ENCODE measurements at regions not wholly inside any gene's neighbourhood (a gene's known extent, or its start where the extent isn't known, plus 50 kb on each side); places are given as distances from the start of the nearest gene placed in this dataset.
"Not testable (repeated sequence)": the region's sequence is repeated elsewhere in the genome, so short reads cannot be mapped to it uniquely, and the experiment has no call there.

DNA sequence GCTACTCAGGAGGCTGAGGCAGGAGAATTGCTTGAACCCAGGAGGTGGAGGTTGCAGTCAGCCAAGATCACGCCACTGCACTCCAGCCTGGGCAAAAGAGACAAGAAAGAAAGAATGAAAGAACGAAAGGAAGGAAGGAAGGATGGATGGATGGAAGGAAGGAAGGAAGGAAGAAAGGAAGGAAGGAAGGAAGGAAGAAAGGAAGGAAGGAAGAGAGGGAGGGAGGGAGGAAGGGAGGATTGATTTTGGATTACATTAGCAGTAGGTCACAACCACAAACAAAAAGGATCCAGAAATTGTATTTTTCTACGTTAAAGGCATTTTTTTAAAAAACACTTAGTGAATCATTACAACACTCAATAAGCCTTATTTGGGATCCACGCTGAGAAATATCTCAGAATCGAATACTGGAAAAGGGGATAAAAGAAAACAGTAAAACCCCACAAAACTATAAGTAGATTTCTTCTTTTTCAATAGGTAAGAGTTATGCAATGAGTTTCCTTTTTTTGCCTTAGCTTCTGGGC lies 136.9 kb upstream of the FREM1 start:
- intact Hi-C loops (cut with micrococcal nuclease): no loop called here

DNA sequence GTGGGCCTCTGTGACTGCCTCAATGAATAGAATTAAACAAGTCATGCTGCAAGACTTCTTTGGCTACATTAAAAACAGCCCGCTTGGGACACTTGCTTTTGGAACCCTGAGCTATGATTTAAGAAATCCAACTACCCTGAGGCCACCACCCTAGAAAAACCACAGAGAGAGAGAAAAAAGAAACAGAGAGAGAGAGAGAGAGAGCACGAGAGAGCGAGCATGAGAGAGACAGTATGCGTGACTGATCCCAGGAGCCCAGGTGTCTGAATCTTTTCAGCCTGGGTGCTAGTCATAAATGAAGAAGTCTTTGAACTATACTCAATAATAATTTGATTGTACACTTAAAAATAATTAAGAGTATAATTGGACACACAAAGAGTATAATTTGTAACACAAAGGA lies 123.1 kb upstream of the FREM1 start:
- intact Hi-C loops (cut with micrococcal nuclease): no loop called here

DNA sequence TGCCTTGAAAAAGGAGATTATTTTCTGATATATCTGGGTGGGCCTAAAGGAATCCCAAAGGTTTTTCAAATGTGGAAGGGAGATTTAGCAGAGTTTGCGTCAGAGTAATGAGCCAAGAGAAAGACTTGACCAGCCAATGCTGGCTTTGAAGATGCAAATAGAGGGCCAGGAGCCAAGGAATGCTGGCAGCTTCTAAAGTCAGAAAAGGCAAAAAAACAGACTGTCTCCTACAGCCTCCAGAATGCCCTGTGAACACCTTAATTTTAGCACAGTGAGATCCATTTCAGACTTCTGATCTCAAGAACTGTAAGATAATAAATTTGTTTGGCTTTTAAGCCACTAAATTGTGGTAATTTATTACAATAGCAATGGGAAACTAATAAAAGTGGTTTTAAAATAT lies 122.6 kb upstream of the FREM1 start:
- intact Hi-C loops (cut with micrococcal nuclease): no loop called here

DNA sequence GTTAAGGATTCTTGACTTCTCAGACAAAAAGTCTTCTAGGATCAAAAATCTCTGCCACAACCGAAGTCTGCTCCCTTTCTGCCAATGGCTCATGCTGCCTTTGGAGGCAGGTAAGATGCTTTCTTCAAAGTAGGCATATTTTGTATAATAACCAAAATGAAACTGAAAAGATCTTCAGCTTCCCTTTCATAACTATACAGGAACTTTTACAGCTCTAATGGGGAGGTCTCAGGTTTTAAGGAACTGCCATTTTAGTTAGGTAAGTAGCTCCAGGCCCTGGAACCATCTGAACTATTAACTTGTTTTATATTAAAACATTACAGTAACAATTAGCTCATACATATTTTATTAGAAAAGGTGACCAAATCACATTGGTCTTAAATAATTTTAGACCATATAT lies 110.9 kb upstream of the FREM1 start:
- intact Hi-C loops (cut with micrococcal nuclease): no loop called here

DNA sequence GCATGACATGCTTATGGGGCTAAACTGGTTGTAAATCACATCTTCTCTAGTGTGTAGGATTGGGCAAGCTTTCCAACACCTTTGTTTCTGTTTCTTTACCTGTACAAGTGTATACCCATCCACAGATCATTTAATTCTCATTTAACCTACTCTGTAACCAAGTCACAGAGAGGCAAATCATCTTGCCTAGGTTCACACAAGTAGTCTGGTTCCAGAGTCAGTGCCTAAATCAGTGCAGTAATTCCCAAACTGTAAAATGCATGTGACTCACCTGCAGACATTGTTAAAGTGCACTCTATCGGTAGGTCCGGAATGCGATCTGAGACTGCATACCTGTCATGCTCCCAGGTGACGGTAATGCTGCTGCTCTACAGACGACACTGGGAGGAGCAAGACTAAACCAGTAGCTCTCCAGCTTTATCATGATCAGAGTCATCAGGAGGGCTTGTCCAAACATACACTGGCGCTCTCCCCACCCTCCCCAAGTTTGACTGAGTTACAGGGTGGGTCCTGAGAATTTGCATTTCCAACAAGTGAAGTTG lies 107.9 kb upstream of the FREM1 start:
- intact Hi-C loops (cut with micrococcal nuclease): no loop called here

DNA sequence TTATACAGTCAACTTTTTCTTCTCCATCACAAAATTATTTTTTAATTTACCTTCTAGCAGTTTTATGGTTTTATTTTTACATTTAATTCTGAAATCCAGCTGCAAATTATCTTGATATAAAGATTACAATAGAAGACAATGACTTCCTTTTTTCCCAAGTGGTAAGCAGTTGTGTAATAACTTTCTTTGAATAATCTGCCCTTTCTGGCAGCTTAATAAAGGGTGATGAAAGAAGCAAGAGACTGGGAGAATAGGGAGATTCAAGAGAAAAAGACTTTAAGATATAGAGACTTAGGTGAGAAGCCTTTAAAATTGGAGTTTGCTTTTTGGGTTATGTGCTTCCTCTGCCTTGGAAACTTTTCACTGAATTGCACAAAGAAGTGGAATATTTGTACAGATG lies 100.4 kb upstream of the FREM1 start:
- intact Hi-C loops (cut with micrococcal nuclease): loop anchor here (5.0 kb wide), 1 partner anchor 53 kb away; no protein-coding TSS in a partner anchor

DNA sequence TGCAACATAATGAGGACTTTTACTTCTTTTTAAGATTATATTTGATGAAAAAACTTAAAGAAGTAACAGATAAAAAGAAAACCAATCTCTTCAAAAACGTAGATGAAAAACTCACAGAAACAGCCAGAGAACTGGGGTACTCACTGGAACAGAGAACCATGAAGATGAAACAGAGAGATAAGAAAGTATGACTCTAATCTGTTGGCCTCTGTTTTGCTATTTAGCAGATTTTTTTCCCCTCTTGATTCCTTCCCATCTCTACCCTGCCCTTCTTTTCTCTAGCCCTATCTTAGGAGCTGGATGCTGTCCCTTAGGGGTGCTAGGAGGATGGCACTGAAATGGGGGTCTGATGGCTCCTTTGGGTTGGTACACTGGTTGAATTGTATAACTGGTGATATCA lies 97.5 kb upstream of the FREM1 start:
- intact Hi-C loops (cut with micrococcal nuclease): no loop called here

DNA sequence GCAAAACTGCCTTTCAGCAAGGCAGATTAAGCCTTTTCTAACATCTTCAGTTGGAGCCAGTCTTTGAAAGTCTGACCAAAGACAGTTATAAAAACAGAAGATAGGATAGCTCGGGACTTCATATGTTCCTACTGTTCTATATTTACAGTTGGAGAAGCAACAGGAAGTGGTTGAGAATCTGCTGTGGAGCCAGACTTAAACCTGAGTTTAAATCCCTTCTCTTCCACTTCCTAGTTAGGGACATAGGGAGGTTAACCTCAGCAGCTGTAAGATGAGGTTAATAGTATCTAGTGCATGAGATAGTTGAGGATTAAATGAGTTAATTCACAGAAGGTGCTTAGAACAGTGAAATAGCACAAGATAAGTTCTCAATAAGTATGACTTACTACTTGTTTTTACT lies 84.5 kb upstream of the FREM1 start:
- intact Hi-C loops (cut with micrococcal nuclease): loop anchor here (5.0 to 10.0 kb wide), 6 partner anchors 37 to 520 kb away; partner anchors contain the start of genes PSIP1 and SNAPC3

DNA sequence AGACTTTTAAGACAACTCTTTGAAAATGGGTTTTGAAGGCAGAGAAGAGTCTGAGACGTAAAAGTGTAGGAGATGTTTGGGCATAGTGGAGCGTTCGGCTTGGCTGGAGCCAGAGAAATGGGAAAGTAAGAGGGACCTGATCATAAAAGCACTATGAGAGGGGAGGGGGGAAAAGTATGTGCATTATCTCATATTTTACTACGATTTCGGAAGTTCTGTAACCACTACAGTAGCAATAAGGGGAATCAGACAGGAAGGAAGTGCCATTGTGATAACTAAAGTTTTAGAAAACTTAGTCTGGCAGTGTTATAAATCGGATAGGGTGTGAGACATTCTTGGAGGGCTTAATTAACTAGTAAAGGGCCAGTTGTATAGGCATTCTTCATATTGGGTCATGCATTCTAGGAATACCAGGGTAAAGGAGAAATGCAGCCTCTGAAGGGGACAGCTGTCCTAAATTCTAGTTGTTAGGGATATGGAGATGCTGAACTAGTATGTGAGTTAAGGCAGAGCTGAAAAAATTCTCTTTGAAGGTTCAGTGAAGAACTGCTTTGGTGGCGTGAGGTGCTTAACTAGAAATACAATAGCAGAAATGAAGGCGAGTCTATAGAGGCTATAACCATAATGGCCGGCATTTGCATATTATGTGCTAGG lies 83.8 kb upstream of the FREM1 start:
- intact Hi-C loops (cut with micrococcal nuclease): loop anchor here (5.0 to 10.0 kb wide), 6 partner anchors 37 to 521 kb away; partner anchors contain the start of genes PSIP1 and SNAPC3

DNA sequence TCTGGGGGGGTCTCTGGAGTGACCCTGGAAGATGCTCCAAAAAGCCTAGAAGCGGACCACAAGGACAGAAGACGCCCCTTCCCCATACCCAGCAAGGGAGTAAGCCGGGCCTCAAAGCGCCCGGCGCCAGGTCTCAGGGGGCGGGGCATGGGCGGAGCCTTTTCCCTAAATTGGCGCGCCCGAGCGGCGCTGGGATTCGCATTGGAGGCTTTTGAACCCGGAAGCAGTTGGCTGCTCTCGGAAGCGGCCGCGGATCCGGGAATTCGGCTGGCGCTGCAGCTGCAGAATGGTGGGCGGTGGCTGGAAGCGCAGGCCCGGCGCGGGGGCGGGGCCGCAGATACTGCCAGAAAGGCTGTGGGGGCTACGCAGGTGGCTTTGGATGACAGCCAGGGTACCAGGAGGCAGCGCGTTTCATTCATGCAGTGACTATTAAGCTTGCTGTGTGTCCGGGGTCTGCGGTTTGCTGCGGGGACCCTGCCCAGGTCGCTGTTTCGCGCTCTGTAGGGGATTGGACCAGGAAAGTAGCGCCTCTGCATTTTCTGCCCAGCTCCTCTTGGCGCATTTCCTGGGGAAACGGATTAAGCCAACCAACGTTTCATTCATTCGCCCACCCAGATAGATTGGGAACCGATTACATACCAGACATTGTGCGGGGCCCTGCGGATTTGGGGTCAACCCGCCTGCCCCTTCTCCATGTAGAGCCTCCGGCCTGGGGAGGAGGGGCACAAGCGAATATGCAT lies 83.0 kb upstream of the FREM1 start:
- intact Hi-C loops (cut with micrococcal nuclease): loop anchor here (5.0 to 10.0 kb wide), 6 partner anchors 36 to 522 kb away; partner anchors contain the start of genes PSIP1 and SNAPC3

DNA sequence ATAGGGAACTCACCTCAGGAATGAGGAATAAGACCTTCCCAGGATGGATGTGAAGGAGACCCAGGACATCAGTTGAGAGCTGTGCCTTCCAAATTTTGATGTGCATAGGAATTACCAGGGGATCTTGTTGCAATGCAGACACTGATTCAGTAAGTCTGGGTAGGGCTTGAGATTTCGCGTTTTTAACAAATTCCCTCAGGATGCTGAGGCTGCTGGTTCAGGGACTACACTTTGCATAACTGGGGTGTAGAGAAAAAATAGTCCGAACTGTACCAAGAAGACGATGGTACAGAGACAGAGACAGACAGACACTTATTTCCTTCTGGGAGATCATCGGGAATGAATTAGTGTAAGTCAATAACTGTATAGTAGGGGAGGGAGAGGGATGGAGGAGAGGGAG lies 82.3 kb upstream of the FREM1 start:
- intact Hi-C loops (cut with micrococcal nuclease): loop anchor here (5.0 to 10.0 kb wide), 6 partner anchors 35 to 522 kb away; partner anchors contain the start of genes PSIP1 and SNAPC3

DNA sequence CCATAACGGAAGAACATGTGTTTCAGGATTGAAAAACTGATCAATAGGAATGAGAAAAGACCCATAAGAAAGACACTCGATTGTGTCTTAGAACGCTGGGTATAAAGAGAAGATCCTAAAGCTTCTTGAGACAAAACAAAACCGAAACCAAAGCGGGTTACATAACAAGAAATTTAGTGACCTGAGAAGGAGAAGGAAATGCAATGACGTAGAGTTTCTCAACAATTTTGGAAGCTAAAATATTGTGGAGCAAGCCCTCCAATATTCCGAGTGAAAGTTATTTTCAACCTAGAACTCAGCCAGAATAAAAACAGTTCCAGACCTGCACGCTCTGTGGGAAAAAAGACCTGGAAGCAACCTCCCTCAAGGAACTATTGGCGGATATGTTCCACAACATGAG lies 81.9 kb upstream of the FREM1 start:
- intact Hi-C loops (cut with micrococcal nuclease): loop anchor here (5.0 to 10.0 kb wide), 6 partner anchors 35 to 523 kb away; partner anchors contain the start of genes PSIP1 and SNAPC3

DNA sequence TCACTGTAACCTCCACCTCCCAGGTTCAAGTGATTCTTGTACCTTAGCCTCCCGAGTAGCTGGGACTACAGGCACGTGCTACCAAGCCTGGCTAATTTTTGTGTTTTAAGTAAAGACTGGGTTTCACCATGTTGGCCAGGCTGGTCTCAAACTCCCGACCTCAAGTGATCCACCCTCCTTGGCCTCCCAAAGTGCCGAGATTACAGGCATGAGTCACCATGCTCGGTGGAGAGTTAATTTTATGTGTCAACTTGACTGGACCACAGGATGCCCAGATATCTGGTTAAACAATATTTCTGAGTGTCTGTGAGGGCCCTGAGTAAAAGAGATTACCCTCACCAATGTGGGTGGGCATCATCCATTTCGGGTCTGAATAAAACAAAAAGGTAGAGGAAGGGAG lies 80.4 kb upstream of the FREM1 start:
- intact Hi-C loops (cut with micrococcal nuclease): loop anchor here (5.0 to 10.0 kb wide), 6 partner anchors 33 to 524 kb away; partner anchors contain the start of genes PSIP1 and SNAPC3

DNA sequence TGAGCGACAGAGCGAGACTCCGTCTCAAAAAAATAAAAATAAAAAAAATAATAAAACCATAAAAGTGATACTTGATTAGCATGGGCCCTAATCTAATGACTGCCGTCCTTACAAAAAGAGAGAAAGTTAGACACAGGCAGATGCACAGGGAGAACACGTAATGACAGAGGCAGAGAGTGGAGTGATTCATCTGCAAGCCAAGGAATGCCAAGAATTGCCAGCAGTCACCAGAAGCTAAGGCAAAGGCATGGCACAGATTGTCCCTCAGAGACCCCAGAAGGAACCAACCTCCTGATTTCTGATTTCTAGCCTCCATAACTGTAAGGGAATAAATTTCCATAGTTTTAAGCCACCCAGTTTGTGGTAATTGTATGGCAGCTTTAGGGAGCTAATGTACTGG lies 79.6 kb upstream of the FREM1 start:
- intact Hi-C loops (cut with micrococcal nuclease): loop anchor here (5.0 to 10.0 kb wide), 6 partner anchors 33 to 525 kb away; partner anchors contain the start of genes PSIP1 and SNAPC3

DNA sequence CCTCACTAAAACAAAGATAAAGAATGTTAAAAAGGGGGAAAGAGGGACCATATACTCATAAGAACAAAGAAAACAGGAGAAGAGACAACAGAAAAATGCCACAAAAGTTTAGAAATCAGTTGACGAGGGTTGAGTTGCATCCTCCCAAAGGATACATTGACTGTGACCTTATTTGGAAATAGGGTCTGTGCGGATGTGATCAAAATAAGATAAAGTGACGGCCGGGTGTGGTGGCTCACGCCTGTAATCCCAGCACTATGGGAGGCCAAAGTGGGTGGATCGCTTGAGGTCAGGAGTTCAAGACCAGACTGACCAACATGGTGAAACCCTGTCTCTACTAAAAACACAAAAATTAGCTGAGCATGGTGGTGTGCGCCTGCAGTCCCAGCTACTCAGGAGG lies 79.1 kb upstream of the FREM1 start:
- intact Hi-C loops (cut with micrococcal nuclease): not testable (repeated sequence)

DNA sequence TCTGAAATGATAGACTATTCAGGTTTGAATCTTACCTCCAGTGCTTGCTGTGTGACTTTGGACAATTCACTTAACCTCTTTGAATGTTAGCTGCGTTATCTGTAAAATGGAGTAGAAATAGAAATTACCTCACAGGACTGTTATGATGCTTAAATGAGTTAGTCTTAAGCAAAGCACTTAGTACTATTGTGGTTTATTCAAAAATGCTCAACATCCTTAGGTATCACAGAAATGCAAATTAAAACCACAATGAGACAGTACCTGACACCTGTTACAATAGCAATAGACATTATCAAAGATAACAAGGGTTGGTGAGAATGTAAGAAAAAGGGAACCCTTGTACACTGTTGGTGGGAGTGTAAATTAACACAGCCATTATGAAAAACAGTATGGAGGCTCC lies 77.6 kb upstream of the FREM1 start:
- intact Hi-C loops (cut with micrococcal nuclease): no loop called here

DNA sequence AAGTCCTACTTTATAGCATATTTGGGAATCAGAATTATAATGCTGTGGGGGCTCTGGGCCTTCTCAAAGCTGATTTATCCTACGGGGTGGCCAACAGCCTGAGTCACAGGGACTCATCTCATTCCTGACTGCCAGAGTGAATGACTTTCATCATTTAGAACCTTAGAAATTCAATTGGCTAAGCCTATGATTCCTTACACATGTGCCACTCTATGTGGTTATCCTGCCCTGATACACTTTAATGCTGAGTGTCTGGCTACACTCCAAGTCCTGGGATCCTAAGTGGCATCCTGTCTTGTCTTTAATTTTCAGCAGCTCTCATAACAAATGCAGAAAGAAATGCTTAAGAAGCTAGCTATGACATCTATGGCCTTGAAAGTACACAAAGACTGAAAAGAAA lies 75.2 kb upstream of the FREM1 start:
- intact Hi-C loops (cut with micrococcal nuclease): no loop called here

DNA sequence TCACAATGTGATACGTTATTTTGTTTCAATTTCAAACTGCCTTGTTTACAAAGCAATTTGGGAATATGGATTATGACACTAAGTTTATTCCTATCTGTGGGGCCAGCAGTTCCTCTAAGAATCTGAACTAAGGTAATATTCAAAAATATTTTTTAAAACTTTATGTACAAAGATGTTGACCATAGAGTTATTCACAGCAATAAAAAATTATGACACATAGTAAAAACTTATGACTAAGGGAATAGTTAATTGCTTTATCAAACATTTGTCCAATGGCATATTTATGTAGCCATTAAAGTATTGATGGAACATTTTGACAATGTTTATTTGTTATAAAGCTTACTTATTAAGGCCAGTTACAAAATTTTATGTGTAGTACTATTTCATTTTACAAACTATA lies 73.4 kb upstream of the FREM1 start:
- intact Hi-C loops (cut with micrococcal nuclease): no loop called here

DNA sequence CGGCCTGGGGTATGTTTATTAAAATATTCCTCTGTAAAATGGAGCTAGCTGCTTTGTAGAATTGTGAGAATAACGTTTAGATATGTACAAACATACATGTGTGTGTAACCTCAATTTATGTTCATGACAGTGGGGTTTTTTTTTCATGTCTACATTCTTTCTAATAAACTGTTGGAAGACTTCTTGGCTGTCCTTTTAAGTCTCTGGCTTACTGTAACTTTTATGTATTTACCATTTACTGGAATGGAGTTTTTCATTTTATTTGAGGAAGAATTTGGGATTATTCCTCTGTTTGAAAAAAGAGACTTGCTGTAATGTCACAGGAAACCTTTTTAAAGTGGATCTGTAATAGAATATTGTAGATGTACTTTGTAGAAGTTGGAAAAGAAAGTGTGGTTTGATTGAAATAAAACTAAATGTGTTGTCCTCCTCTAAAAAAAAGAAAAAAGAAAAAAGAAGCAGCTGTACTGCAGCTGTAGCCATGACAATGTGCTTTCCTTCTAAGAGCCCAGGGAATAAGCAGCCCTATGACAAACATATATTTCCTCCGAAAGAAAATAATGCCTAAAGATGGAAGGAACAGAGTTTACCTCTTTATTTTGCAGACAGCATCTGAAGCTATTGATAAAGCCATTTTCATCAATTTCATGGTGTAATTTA lies 71.2 kb upstream of the FREM1 start:
- intact Hi-C loops (cut with micrococcal nuclease): no loop called here

DNA sequence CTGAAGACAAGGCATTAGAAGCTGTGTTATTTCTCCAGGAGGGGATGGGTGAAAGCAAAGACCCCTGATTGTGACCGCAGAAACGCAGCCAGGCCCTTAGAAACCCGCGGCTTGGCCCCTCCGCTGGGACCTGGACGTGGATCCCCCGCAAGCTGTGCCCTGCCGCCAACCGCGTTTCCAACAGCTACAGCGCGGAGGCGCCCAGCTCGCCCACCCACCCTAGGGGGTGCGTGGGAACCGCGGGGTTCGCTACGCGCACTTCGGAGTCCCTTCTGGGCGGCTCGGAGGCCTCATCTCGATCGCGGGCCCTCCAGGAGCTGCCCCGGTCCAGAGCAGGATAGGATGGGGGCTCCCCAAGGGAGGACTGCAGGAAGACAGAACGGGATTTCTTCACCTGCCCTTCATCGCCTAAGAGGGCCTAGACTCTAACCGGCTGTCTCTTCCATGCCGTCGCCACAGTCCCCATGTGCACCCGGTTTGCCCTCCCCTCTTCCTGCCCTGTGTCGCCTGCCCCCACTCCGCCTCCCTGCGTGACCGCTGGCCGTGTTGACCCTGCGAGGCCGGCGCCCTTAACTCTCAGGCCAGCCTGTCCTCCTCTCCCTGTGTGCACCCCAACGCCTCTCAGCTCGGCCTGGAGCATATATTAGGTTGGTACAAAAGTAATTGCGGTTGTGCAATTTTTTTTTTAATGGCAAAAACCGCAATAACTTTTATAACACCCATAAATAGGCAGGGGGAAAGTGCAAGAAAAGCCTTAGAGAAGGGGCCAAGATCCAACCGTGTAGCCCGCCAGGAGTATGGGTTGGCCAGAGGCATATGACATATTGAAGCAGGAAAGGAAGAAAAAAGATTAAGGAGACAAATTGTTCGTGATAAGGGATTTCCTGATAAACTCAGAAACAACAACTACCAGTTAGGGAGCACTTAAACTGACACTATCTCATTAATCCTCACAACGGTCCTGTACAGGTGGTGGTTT lies 68.1 kb upstream of the FREM1 start:
- intact Hi-C loops (cut with micrococcal nuclease): no loop called here

All from T-helper 2 cell treated with Interferon-gamma antibody and Interleukin-4, amounts not matched to agents 100 ng/mL and 5 ng/mL, for 36 hours (primary cell).